HCT116 (cell line): ENCODE measurements at regions not wholly inside any gene's neighbourhood (a gene's known extent, or its start where the extent isn't known, plus 50 kb on each side); places are given as distances from the start of the nearest gene placed in this dataset.

Experiments
- ATAC-seq: fragments of 200-7000 bp; cut with Tn5 transposase; 2 replicates; pipeline ENCODE4 v1.9.1; 2020; ENCODE audit warnings: mild to moderate bottlenecking, moderate library complexity
- BruUV-seq: library from RNA; stranded (reverse); fragments of 400-500 nt; replicated peaks from 2 replicates; lab custom pipeline; 2021; lab: Mats Ljungman, UMichigan
- CTCF ChIA-PET: fragments of 300-600 bp; sonication (Branson Sonifier 250); formaldehyde crosslinking; loops from one replicate; lab custom pipeline; 2021; ENCODE audit warnings: antibody characterized with exemption; lab: Charles Lee
- POLR2A ChIA-PET: fragments of 300-600, 350-600 bp; sonication (Branson Sonifier 250); formaldehyde crosslinking; loops from one replicate; lab custom pipeline; 2021; ENCODE audit warnings: antibody characterized with exemption; lab: Charles Lee
- RAD21 ChIA-PET, 2 experiments: fragments of 300-600 bp; sonication (Branson Sonifier 250); formaldehyde crosslinking; loops; one replicate each; lab custom pipeline; 2023; ENCODE audit warnings: low total read pairs in 2 of 2; ENCODE audit not compliant: uncharacterized antibody in 2 of 2, unreplicated experiment in 2 of 2, low non-redundant PET in 1 of 2; lab: Charles Lee
- DNase-seq: peaks from one replicate; pipeline ENCODE4 v3.0.0-alpha.2; 2010; ENCODE audit warnings: low read depth, low spot score
- H2AFZ ChIP-seq: fragments of 200-600 bp; shearing (Covaris generic), sonication (generic); 2 replicates; pipeline ENCODE4 v1.6.1; 2017; ENCODE audit warnings: low read depth, mixed run types, mixed read lengths, antibody characterized with exemption, low read length; ENCODE audit not compliant: poor library complexity, severe bottlenecking
- H3K27ac ChIP-seq: 2 replicates; pipeline ENCODE4 v1.5.1; 2012; ENCODE audit warnings: low read depth, low read length
- H3K27me3 ChIP-seq: fragments of 200-600 bp; sonication (generic); 2 replicates; pipeline ENCODE4 v1.6.1; 2016; ENCODE audit warnings: mixed run types, low read length, mixed read lengths; ENCODE audit not compliant: insufficient read depth
- H3K36me3 ChIP-seq, 2 experiments: fragments of 200-500 bp in 1 of 2; fragments of 200-600 bp in 1 of 2; sonication (Bioruptor generic) in 1 of 2; sonication (generic) in 1 of 2; 2 replicates each; pipeline versions ENCODE4 v1.5.1 to v1.6.1; 2014 to 2016; ENCODE audit warnings: low read length in 2 of 2, inconsistent platforms in 1 of 2, mixed read lengths in 1 of 2, mixed run types in 1 of 2; ENCODE audit not compliant: insufficient read depth in 2 of 2, control insufficient read depth in 1 of 2
- H3K4me1 ChIP-seq, 2 experiments: fragments of 200-600 bp in 1 of 2; sonication (generic) in 1 of 2; 2 replicates each; pipeline versions ENCODE4 v1.5.1 to v1.6.1; 2012 to 2017; ENCODE audit warnings: low read length in 2 of 2, inconsistent platforms in 1 of 2, mild to moderate bottlenecking in 1 of 2, mixed read lengths in 1 of 2, mixed run types in 1 of 2, moderate library complexity in 1 of 2; ENCODE audit not compliant: insufficient read depth in 2 of 2, control insufficient read depth in 1 of 2
- H3K4me2 ChIP-seq: fragments of 200-600 bp; sonication (generic); 2 replicates; pipeline ENCODE4 v1.6.1; 2017; ENCODE audit warnings: mixed run types, low read length, mixed read lengths
- H3K4me3 ChIP-seq, 2 experiments: fragments of 200-600 bp in 1 of 2; sonication (generic) in 1 of 2; replicated peaks in 1 of 2; 2 replicates each; pipeline ENCODE4 v1.5.1; 2011 to 2016; ENCODE audit warnings: low read length in 2 of 2, control low read depth in 1 of 2, low read depth in 1 of 2, mild to moderate bottlenecking in 1 of 2, mixed read lengths in 1 of 2, mixed run types in 1 of 2
- H3K79me2 ChIP-seq: fragments of 200-600 bp; sonication (generic); 2 replicates; pipeline ENCODE4 v1.6.1; 2017; ENCODE audit warnings: mild to moderate bottlenecking, mixed run types, low read length, moderate library complexity, mixed read lengths; ENCODE audit not compliant: insufficient read depth
- H3K9ac ChIP-seq: fragments of 200-600 bp; sonication (generic); 2 replicates; pipeline ENCODE4 v1.6.1; 2016; ENCODE audit warnings: low read length, mixed read lengths
- H3K9me2 ChIP-seq: fragments of 200-600 bp; sonication (generic), shearing (Covaris generic); 2 replicates; pipeline ENCODE4 v1.6.1; 2017; ENCODE audit warnings: mixed run types, mild to moderate bottlenecking, moderate library complexity; ENCODE audit not compliant: insufficient read depth
- H3K9me3 ChIP-seq, 2 experiments: fragments of 200-500 bp in 1 of 2; fragments of 200-600 bp in 1 of 2; sonication (Bioruptor generic) in 1 of 2; sonication (generic) in 1 of 2; 2 replicates each; pipeline ENCODE4 v1.6.1; 2014 to 2017; ENCODE audit warnings: low read length in 2 of 2, mixed read lengths in 2 of 2, inconsistent platforms in 1 of 2, low read depth in 1 of 2, mild to moderate bottlenecking in 1 of 2, mixed run types in 1 of 2, moderate library complexity in 1 of 2; ENCODE audit not compliant: control insufficient read depth in 1 of 2, insufficient read depth in 1 of 2
- H4K20me1 ChIP-seq: fragments of 200-600 bp; sonication (generic), shearing (Covaris generic); 2 replicates; pipeline ENCODE4 v1.6.1; 2017; ENCODE audit warnings: mixed run types, mild to moderate bottlenecking, moderate library complexity; ENCODE audit not compliant: insufficient read depth
- EZH2 ChIP-seq: fragments of 200-600 bp; sonication (generic); IDR thresholded peaks from 2 replicates; pipeline ENCODE4 v1.6.1; 2017; ENCODE audit warnings: antibody characterized with exemption, mixed run types
- JUND ChIP-seq: IDR thresholded peaks from 2 replicates; pipeline ENCODE4 v1.6.1; 2012
- POLR2AphosphoS5 ChIP-seq: IDR thresholded peaks from 2 replicates; pipeline ENCODE4 v1.6.1; 2011; ENCODE audit warnings: mild to moderate bottlenecking, low read depth, low read length, moderate library complexity
- RAD21 ChIP-seq: IDR thresholded peaks from 2 replicates; pipeline ENCODE4 v1.6.1; 2012; ENCODE audit warnings: low read depth, mild to moderate bottlenecking
- SIN3A ChIP-seq: IDR thresholded peaks from 2 replicates; pipeline ENCODE4 v1.6.1; 2012; ENCODE audit warnings: low read depth
- SP1 ChIP-seq: IDR thresholded peaks from 2 replicates; pipeline ENCODE4 v1.6.1; 2012; ENCODE audit warnings: low read depth
- intact Hi-C: fragments of 100-400 bp; cut with micrococcal nuclease; formaldehyde crosslinking; loops from 2 replicates; pipeline ENCODE4 v1.10.0; 2022
- TF ChIP-seq, protein P1 (sequence below), 3 experiments: fragments of 200-600 bp in 1 of 3; sonication (generic) in 1 of 3; IDR thresholded peaks in 2 of 3; conservative IDR thresholded peaks in 1 of 3; 2 replicates each; pipeline ENCODE4 v1.5.1; 2012 to 2017; ENCODE audit warnings: low read depth in 2 of 3, low read length in 2 of 3, antibody characterized with exemption in 1 of 3, borderline replicate concordance in 1 of 3, control low read depth in 1 of 3, mild to moderate bottlenecking in 1 of 3, mixed read lengths in 1 of 3, mixed run types in 1 of 3, moderate library complexity in 1 of 3; ENCODE audit not compliant: insufficient read depth in 1 of 3
- TF ChIP-seq, protein P2 (sequence below): IDR thresholded peaks from 2 replicates; pipeline ENCODE4 v1.6.1; 2012; ENCODE audit warnings: low read depth
- TF ChIP-seq, protein P3 (sequence below): IDR thresholded peaks from 2 replicates; pipeline ENCODE4 v1.6.1; 2011; ENCODE audit warnings: mild to moderate bottlenecking, low read length, moderate library complexity; ENCODE audit not compliant: insufficient replicate concordance; ENCODE audit errors: extremely low read depth

DNA sequence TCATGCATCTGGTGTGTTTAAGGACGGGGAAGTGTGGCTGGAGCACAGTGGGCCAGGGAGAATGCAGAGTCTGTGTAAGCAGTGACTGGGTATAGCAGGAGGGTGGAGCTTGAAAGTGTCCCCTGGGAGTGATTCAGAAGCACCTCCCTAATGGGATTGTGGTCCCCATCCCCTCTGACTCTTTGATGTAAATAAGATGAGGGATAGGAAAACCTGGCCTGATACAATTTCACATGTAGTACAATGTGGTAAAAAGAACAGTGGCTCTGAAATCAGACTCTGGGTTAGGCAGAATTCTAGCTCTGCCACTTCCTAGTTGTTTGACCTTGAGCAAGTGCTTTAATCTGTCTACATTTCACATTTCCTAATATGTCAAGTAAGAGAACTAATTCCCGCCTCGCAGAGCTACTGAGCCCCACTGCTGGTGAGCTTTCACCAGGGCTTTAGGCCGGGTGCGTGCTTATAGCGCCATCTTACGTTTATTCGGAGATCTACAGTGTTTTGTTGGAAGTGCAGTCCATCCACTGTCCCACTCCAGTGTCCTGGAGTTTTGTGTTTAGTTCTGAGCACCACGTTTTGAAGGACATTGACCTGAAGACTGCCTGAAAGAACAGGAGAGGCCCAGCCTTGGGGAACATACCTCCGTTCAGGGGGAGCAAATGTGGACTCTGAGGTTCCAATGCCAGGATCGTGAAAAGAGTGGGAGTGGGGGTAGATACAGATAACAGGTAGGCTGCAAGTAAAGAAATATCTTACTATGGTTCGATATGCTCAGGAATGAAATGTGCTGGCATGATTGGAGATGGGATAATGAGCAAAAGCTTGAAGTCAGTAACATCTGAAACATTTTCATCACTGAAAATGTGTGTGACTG lies 51.2 kb upstream of the TESK1 start:
- no peak overlapping the region for H3K4me3 ChIP-seq
- H3K27ac ChIP-seq, result no peak overlapping the region
- no peaks in the 10 kb centered on the region for H3K36me3 ChIP-seq
- no TSS peak for BruUV-seq
- no peaks in the 10 kb centered on the region for H3K9me2 ChIP-seq
- ChIA-PET CTCF (interaction anchor here (0.6 to 3.8 kb wide), 24 partner anchors 8 to 654 kb away, joined by 3 to 29 read pairs (median 4); partner anchors contain the start of genes ATOSB and RUSC2), RAD21 (interaction anchor here (0.7 to 1.3 kb wide), 6 partner anchors 36 to 74 kb away, joined by 3 to 5 read pairs (median 4); partner anchors contain the start of gene RUSC2 (in 2 of the 2)), POLR2A (interaction anchor here (2.0 kb wide), 1 partner anchor 64 kb away, joined by 7 read pairs; the partner anchor contains the start of gene RUSC2)
- no peak overlapping the region for H2AFZ ChIP-seq
- H3K79me2 ChIP-seq, result no peaks in the 10 kb centered on the region
- H4K20me1 ChIP-seq, result no peaks in the 10 kb centered on the region
- ATAC-seq (peak; percentile 97), DNase-seq (peak; percentile 37)
- no peaks in the 10 kb centered on the region; a peak in 1 of 4 replicates for H3K4me1 ChIP-seq
- TF ChIP-seq, protein P1, sequence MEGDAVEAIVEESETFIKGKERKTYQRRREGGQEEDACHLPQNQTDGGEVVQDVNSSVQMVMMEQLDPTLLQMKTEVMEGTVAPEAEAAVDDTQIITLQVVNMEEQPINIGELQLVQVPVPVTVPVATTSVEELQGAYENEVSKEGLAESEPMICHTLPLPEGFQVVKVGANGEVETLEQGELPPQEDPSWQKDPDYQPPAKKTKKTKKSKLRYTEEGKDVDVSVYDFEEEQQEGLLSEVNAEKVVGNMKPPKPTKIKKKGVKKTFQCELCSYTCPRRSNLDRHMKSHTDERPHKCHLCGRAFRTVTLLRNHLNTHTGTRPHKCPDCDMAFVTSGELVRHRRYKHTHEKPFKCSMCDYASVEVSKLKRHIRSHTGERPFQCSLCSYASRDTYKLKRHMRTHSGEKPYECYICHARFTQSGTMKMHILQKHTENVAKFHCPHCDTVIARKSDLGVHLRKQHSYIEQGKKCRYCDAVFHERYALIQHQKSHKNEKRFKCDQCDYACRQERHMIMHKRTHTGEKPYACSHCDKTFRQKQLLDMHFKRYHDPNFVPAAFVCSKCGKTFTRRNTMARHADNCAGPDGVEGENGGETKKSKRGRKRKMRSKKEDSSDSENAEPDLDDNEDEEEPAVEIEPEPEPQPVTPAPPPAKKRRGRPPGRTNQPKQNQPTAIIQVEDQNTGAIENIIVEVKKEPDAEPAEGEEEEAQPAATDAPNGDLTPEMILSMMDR (IDR thresholded peaks at IDR 0.05 in 2 of 3, conservative IDR thresholded peaks at IDR 0.05 in 1 of 3; ENCODE audit: borderline replicate concordance in 1 of 3, insufficient read depth in 1 of 3, low read depth in 2 of 3, low read length in 2 of 3), result peak; percentile 74 to 96 (median 95)
- peak; percentile 99 for TF ChIP-seq RAD21
- TF ChIP-seq POLR2AphosphoS5, result no peak
- intact Hi-C loops, result loop anchor here (1.0 to 10.0 kb wide), 4 partner anchors 65 to 659 kb away; partner anchors contain the start of gene ATOSB
- H3K4me2 ChIP-seq, result no peak overlapping the region
- no peak overlapping the region for H3K9ac ChIP-seq
- H3K27me3 ChIP-seq, result no peaks in the 10 kb centered on the region
- no peaks in the 10 kb centered on the region for H3K9me3 ChIP-seq

DNA sequence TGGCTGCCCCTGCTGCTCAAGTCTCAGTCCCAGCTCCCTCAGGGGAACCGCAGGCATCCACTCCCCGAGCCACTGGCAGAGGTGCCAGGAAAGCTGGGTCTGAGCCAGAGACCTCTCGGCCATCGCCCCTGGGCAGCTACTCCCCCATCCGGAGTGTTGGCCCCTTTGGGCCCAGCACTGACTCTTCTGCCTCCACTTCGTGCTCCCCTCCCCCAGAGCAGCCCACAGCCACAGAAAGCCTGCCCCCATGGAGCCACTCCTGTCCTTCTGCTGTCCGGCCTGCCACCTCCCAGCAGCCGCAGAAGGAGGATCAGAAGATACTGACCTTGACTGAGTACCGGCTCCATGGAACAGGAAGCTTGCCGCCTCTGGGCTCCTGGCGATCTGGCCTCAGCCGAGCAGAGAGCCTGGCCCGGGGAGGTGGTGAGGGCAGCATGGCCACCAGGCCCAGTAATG lies 49.8 kb upstream of the TESK1 start:
- ChIA-PET RAD21 (no interaction called here), CTCF (interaction anchor here (2.2 kb wide), 1 partner anchor 77 kb away, joined by 21 read pairs; no protein-coding TSS in a partner anchor), POLR2A (no interaction called here)
- Histone ChIP-seq H4K20me1 (no peaks in the 10 kb centered on the region), H3K4me3 (no peak overlapping the region), H3K9me3 (no peaks in the 10 kb centered on the region), H3K9ac (no peak overlapping the region), H2AFZ (no peak overlapping the region), H3K9me2 (no peaks in the 10 kb centered on the region), H3K27me3 (no peaks in the 10 kb centered on the region), H3K36me3 (no peaks in the 10 kb centered on the region), H3K4me2 (no peak overlapping the region), H3K27ac (no peak overlapping the region), H3K4me1 (no peaks in the 10 kb centered on the region; a peak in 1 of 4 replicates), H3K79me2 (no peaks in the 10 kb centered on the region)
- intact Hi-C loops, result loop anchor here (2.0 to 10.0 kb wide), 2 partner anchors 66 to 660 kb away; a partner anchor contains a TSS
- no TSS peak for BruUV-seq
- DNase-seq, result no peak
- ATAC-seq, result no peak
- TF ChIP-seq SIN3A (no peak), EZH2 (no peak), JUND (no peak), SP1 (no peak)
- TF ChIP-seq, protein P2, sequence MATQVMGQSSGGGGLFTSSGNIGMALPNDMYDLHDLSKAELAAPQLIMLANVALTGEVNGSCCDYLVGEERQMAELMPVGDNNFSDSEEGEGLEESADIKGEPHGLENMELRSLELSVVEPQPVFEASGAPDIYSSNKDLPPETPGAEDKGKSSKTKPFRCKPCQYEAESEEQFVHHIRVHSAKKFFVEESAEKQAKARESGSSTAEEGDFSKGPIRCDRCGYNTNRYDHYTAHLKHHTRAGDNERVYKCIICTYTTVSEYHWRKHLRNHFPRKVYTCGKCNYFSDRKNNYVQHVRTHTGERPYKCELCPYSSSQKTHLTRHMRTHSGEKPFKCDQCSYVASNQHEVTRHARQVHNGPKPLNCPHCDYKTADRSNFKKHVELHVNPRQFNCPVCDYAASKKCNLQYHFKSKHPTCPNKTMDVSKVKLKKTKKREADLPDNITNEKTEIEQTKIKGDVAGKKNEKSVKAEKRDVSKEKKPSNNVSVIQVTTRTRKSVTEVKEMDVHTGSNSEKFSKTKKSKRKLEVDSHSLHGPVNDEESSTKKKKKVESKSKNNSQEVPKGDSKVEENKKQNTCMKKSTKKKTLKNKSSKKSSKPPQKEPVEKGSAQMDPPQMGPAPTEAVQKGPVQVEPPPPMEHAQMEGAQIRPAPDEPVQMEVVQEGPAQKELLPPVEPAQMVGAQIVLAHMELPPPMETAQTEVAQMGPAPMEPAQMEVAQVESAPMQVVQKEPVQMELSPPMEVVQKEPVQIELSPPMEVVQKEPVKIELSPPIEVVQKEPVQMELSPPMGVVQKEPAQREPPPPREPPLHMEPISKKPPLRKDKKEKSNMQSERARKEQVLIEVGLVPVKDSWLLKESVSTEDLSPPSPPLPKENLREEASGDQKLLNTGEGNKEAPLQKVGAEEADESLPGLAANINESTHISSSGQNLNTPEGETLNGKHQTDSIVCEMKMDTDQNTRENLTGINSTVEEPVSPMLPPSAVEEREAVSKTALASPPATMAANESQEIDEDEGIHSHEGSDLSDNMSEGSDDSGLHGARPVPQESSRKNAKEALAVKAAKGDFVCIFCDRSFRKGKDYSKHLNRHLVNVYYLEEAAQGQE, result no peak
- TF ChIP-seq, protein P3, sequence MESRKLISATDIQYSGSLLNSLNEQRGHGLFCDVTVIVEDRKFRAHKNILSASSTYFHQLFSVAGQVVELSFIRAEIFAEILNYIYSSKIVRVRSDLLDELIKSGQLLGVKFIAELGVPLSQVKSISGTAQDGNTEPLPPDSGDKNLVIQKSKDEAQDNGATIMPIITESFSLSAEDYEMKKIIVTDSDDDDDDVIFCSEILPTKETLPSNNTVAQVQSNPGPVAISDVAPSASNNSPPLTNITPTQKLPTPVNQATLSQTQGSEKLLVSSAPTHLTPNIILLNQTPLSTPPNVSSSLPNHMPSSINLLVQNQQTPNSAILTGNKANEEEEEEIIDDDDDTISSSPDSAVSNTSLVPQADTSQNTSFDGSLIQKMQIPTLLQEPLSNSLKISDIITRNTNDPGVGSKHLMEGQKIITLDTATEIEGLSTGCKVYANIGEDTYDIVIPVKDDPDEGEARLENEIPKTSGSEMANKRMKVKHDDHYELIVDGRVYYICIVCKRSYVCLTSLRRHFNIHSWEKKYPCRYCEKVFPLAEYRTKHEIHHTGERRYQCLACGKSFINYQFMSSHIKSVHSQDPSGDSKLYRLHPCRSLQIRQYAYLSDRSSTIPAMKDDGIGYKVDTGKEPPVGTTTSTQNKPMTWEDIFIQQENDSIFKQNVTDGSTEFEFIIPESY, result no peak
